GM18511 (cell line): ENCODE measurements at regions not wholly inside any gene's neighbourhood (a gene's known extent, or its start where the extent isn't known, plus 50 kb on each side); places are given as distances from the start of the nearest gene placed in this dataset.

Experiments
- ATAC-seq: cut with Tn5 transposase; IDR thresholded peaks from one replicate; pipeline ENCODE4 v1.9.1; 2021; ENCODE audit warnings: mild to moderate bottlenecking, moderate library complexity; ENCODE audit not compliant: unreplicated experiment

DNA sequence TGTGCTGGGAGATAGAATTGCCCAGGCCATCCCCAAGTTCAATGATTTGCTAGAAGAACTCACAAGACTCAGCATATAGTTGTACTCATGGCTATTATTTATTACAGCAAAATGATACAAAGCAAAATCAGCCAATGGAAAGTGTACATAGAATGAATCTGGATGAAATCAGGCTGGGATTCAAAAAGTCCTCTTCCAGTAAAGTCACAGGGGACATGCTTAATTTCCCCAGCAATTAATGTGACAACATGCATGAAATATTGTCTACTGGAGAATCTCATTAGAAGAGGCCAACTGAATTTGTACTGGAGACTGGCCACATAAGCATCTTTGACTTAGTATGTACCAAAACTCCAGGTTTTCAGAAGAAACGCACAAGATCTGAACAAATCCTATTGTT, 1043.1 kb downstream of the NAALADL2 start:
- no peak for ATAC-seq

DNA sequence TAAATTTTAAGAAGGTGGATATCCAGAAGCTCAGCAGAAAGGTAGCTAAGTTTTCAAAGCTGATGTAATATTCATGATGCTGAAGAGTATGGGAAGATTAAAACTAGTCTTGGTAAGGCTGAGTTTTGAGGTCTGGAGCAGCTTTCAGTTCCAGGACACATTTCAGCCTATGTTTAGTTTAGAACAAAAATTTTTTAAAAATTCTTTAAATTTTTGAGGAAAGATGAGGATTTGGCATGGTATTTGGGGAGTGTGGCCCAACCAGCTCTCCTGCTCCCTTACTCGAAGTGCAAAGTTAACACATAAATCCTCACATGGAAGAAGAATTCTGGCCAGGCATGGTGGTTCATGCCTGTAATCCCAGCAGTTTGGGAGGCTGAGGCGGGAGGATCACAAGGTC, 1039.1 kb downstream of the NAALADL2 start:
- ATAC-seq: no peak

DNA sequence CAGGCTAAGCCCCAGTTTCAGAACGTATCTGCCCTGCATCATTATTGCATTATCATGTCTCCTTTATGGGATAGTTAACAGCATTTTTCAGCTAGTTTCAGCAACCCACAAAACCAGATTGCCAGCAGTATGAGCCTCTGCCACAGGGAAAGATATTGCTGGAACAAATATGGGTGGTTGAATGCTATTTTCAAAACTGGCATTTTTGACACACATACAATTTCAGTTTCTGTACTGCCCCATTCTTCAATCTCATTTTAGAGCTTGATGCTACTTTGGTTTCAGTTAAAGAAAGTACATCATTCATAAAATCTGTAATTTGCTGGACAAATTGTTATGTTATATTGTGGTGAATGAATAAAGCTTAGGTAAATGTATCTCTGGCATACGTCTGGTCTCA, 1037.5 kb downstream of the NAALADL2 start:
- ATAC-seq: no peak

DNA sequence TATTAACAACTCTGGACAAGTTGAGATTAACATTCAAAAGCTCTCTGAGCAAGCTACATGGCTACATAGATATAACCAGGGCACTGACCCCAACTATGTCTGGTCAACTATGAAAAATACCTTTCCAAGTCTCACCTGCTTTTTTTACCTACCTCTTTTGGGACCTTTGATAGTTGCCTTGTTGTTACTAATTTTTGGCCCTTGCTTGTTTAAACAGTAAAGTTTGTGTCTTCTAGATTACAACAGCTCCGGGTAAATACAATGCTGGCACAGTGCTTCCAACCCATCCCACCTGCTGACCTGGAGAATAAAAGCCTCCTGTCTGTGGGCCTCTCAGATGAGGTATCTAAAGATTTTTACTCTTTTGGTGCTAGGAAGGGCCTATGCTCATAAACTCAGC, 1036.6 kb downstream of the NAALADL2 start:
- ATAC-seq: no peak

DNA sequence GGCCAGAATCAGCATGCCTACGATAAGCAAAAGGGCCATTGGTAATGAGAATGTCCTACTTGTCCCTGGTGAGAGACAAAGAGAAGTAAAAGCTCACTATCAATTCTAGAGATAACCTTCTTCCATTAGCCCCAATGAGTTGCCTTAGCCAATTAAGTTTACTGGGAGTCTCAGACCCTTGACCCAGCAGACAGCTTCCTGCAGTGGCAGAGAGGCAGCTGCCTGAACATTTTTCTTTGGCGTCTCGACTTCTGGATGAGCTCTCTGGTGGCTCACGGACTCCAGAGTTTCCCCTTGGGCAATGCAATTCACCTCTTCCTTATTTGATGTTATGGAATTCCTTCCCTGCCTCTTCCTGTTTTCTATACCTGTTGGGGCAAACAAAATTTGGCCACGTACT, 1034.4 kb downstream of the NAALADL2 start:
- ATAC-seq: no peak

DNA sequence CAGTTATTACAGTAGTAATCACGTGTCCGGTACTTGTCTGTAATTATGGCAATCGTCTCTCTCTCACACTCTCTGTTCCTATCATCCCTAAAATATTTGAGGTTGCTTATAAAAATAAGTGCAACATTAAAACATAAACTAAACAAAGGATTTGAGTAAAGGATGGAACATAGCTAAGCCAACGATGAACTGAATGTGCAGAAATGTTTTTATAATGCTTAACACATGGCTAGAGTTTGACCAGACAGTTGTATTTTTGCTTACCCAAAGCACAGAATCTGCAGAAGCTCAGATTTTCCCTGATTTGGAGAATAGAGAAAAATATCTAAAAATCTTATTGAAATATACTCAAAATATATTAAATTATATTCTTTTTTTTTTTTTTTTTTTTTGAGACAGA, 1030.9 kb downstream of the NAALADL2 start:
- ATAC-seq: no peak

DNA sequence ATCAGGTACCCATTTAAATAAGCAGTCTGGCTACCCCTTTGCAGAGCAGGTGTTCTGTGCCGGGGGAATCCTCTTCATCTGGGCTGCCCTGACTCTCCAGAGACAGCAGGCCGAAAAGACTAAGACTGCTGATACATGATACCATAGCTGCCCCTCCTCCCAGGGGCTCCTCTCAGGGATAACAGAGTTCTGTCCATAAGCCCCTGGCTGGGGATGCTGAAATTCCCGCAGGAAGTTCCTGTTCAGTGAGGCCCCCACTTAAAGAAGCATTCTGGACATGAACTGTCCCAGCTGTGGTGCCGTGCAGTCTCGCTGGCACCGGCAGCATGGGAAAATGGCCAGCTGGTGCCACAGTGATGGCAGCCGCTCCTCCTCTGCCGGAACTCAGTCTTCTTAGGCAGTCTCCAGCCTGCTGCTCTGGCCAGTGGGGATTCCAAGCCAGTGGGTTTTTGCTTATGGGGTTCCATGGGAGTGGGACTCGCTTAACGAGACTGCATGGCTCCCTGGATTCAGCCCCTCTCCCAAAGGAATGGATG, 1026.2 kb downstream of the NAALADL2 start:
- no peak for ATAC-seq

DNA sequence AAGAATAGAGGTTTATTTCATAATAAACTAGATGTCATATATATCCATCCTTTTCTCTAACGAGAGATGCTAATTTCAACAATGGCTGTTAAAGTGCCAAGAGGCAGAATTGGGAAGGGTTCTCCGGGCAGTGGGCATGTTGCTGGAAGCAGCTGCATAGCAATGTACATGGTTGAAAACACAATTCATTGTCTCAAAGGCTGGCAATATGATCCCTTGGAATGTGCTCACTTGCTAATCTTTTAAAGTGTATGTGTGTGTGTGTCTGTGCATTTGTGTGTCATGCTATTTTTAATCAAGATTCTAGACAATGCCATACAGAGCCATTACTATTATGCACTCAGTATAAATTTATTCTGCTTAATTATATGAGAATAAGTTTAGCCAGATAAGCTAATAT, 1020.3 kb downstream of the NAALADL2 start:
- no peak for ATAC-seq

DNA sequence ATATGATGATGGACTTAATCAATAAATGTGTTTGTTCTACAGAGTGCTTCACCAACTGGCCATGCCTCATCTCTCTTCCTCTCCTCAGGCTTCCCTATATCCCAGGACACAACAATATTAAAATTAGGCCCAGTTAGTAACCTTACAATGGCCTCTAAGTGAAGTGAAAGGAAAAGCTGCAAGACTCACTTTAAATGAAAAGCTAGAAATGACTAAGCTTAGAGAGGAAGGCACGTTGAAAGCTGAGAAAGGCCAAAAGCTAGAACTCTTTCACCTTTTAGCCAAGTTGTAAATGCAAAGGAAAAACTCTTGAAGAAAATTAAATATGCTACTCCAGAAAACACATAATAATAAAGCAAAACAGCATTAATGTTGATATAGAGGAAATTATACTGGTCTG, 1010.3 kb downstream of the NAALADL2 start:
- ATAC-seq: no peak

DNA sequence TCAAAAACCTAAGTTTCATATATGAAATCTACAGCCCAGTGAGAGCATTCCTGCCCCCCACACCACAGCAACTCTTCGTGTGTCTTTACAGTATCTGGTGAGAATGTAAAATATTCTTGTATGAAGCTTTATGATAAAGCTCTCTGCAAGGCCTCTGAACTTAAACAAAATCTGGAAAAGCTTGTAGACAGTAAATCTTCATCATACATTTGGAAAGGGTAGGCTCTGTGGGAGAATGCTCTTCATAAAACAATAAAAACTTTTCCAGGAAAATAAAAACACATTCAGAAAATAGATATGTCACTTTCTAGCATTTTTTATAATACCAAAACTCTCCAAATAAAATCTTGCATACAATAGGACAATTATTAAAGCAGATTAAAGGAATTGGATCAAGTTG, 1009.5 kb downstream of the NAALADL2 start:
- ATAC-seq: no peak

DNA sequence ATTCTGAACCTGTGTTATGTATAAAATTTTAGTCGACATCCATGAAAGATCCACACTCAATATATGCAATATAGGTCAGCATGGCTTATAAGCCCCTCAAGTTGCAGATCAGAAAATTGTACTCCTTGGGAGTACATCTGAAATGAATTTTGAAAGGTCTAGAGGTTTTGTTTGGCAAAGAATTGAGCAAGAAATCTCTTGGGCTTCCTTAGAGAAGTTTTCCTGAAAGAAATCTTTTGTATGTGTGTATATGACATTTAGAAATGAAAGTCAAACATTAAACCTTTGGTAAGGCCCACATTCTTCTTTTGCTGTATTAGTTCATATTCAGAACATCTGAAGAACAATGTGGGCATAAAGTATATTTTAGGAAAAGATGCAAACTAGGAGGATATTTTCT, 1006.6 kb downstream of the NAALADL2 start:
- no peak for ATAC-seq

DNA sequence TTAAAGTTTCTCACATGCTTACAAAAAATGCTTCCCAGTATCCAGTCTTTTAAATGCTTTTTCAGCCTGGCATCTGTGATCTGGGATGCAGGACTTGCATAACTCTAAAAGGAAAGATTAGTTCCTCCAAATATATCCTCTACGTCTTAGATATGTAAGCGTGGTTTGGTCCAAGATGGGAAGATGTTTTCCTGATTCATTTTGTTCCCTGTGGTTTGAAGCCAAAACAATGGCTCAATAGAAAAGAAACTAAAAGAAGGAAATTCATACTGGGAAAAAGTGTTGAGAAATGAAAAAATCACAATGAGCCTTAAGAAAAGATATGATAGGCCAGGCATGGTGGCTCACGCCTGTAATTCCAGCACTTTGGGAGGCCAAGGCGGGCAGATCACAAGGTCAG, 1002.8 kb downstream of the NAALADL2 start:
- ATAC-seq: no peak
